Right lobe of liver (tissue), 6 donors: ENCODE measurements at regions not wholly inside any gene's neighbourhood (a gene's known extent, or its start where the extent isn't known, plus 50 kb on each side); places are given as distances from the start of the nearest gene placed in this dataset.

Experiments
- ATAC-seq, 4 donors: fragments of 200-7000 bp; cut with Tn5 transposase; one replicate each; pipeline ENCODE4 v1.9.1; 2020; ENCODE audit warnings: mild to moderate bottlenecking in 4 of 4, moderate library complexity in 4 of 4
- DNase-seq, 3 donors: peaks; one replicate each; pipeline ENCODE4 v3.0.0-alpha.2; 2020
- H3K27ac ChIP-seq, 3 donors: fragments of 200-600 bp; one replicate each; pipeline ENCODE4 v1.8.0; 2022
- H3K27me3 ChIP-seq, 2 donors: fragments of 200-600 bp; one replicate each; pipeline ENCODE4 v1.8.0; 2022
- H3K36me3 ChIP-seq, 4 donors: fragments of 200-600 bp; sonication (generic) in 1 of 4; one replicate each; pipeline versions ENCODE4 v1.5.1 to v1.8.0; 2017 to 2022; ENCODE audit warnings: control low read depth in 1 of 4
- H3K4me1 ChIP-seq, 4 donors: fragments of 200-600 bp; sonication (generic) in 1 of 4; one replicate each; pipeline versions ENCODE4 v1.5.1 to v1.8.0; 2017 to 2022; ENCODE audit warnings: control low read depth in 1 of 4
- H3K4me3 ChIP-seq, 3 donors: fragments of 200-600 bp; one replicate each; pipeline ENCODE4 v1.8.0; 2022
- H3K9me3 ChIP-seq, 4 donors: fragments of 200-600 bp; sonication (generic) in 1 of 4; one replicate each; pipeline versions ENCODE4 v1.5.1 to v1.8.0; 2017 to 2022; ENCODE audit warnings: control low read depth in 1 of 4
- CTCF ChIP-seq, 4 donors: fragments of 200-600 bp in 3 of 4; fragments of 450-650 bp in 1 of 4; IDR thresholded peaks; one replicate each; pipeline versions ENCODE4 v1.5.1 to v1.8.0; 2016 to 2022; ENCODE audit warnings: antibody characterized with exemption in 4 of 4, mild to moderate bottlenecking in 2 of 4
- POLR2A ChIP-seq: fragments of 450-650 bp; IDR thresholded peaks from one replicate; pipeline ENCODE4 v1.6.1; 2017; ENCODE audit warnings: antibody characterized with exemption, mild to moderate bottlenecking
- WGBS: methylation state at CpG from one replicate; pipeline ENCODE4 v1.1.6; 2018; ENCODE audit warnings: low coverage, low lambda C conversion rate; ENCODE audit not compliant: insufficient coverage; ENCODE audit errors: missing lambda C conversion rate; 5-methylcytosine and 5-hydroxymethylcytosine counted together
- intact Hi-C, 2 donors: fragments of 100-400 bp; cut with DNase I; formaldehyde crosslinking; loops; one replicate each; pipeline versions ENCODE4 v1.11.2 to v1.14.1; 2022
- donor health status: DM: no; HTN: yes; CAD: no.
- donor health status: DM: no; HTN: no; CAD: no.
- donor health status: DM: no; HTN: no; CAD: no.
- donor health status: DM: no; HTN: yes; CAD: no.
- donor health status: DM: no; HTN: yes; CAD: no.

- DNase-seq (no peak), ATAC-seq (no peak)
- no peak for TF ChIP-seq CTCF (IDR thresholded peaks at IDR 0.05)
- no peak for TF ChIP-seq POLR2A
- intact Hi-C loops, result no loop called here
- Histone ChIP-seq H3K27ac (no peak overlapping the region), H3K9me3 (no peaks in the 10 kb centered on the region), H3K27me3 (no peaks in the 10 kb centered on the region), H3K36me3 (no peaks in the 10 kb centered on the region), H3K4me1 (no peaks in the 10 kb centered on the region), H3K4me3 (no peak overlapping the region)
- WGBS, result 74% methylated on average over 8 of the region's 8 CpGs
Observed at GRCh38 chr3:106167728-106168127, 298.9 kb upstream of the CBLB start.

DNA sequence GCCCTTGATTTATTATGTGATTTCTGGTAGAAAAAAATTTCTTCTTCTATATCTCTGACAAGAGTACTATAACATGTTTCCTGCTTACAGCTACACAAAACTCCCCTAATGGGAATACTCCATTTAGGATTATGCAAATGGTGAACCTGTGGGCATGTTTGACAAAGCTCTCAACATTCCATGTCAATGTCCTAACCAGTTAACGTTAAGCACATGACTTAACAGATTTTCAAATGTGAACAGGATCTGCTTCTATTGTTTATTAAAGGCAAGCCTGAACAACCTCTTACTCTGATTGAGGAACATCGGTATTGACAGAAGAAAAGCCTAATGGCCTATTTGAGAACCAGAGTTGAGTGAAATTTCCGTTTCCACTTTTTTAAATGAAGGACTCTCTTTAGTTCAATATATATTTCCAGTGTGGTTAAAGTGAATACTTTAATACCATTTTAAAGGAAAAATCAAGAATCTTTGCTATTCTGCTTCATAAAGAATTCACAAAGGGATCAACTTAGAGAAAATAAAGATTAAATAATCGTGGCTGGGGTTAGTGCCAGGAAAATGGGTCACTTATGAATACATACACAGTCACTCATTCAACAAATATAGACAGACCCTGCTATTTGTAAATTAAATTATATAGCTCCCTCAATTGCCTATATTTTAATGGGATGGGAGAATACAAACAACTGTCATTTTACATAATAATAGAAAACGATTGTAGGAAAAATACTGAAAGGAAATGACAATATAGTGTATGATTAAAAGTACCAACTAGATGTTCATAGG is 300.3 kb upstream of the CBLB start:
- Histone ChIP-seq H3K27ac (no peak overlapping the region), H3K4me3 (no peak overlapping the region), H3K9me3 (no peaks in the 10 kb centered on the region), H3K4me1 (no peaks in the 10 kb centered on the region), H3K36me3 (no peaks in the 10 kb centered on the region), H3K27me3 (no peaks in the 10 kb centered on the region)
- intact Hi-C loops, result no loop called here
- no peak for DNase-seq
- TF ChIP-seq POLR2A, result no peak
- no peak for TF ChIP-seq CTCF (IDR thresholded peaks at IDR 0.05)
- ATAC-seq, result no peak
- WGBS, result 55% methylated on average over 5 of the region's 5 CpGs

DNA sequence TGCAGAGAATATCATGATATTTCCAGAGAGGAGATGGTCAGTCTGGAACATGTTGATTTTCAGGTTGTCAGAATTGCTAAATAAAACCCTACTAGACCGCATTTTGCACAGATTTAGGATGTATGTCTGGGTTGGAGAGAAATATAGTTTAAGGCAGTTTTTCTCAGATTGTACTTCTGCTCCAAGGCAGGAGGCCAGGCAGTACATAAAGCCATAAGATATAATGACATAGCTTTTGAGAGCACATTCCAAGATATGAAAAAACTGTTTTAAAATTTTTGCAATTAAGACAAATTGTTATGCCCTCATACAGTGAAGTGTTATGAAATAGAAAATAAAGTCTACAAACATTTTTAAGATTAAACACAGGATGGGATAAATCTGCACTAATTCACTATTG is 301.8 kb upstream of the CBLB start:
- DNase-seq, result no peak
- Histone ChIP-seq H3K4me3 (no peak overlapping the region), H3K27ac (no peak overlapping the region), H3K36me3 (no peaks in the 10 kb centered on the region), H3K4me1 (no peaks in the 10 kb centered on the region), H3K27me3 (no peaks in the 10 kb centered on the region), H3K9me3 (no peaks in the 10 kb centered on the region)
- intact Hi-C loops, result no loop called here
- 70% methylated on average over 1 of the region's 1 CpG for whole genome bisulfite sequencing
- TF ChIP-seq POLR2A (no peak), CTCF (IDR thresholded peaks at IDR 0.05) (no peak)
- no peak for ATAC-seq

DNA sequence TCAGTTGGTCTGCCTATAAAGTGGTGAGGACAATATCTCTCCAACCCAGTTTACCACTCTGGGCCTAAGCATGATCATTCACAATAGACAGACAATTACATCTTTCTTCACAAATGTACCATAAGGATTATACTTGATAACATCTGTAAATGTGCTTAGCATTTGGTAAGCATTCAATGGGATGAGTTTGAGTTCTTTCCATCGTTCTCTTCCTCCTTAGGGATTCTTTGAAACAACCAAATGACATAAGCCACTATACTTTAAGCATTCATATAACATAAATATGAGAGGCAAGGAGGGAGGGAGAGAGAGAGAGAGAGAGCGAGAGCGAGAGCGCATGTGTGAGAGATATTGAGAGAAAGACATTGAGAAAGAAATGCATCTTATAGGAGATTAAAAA is 303.3 kb upstream of the CBLB start:
- intact Hi-C loops, result no loop called here
- ATAC-seq, result no peak
- H3K4me1 ChIP-seq, result no peaks in the 10 kb centered on the region
- no peaks in the 10 kb centered on the region for H3K27me3 ChIP-seq
- H3K9me3 ChIP-seq, result no peaks in the 10 kb centered on the region
- no peaks in the 10 kb centered on the region for H3K36me3 ChIP-seq
- no peak overlapping the region for H3K27ac ChIP-seq
- 79% methylated on average over 4 of the region's 4 CpGs for WGBS
- TF ChIP-seq POLR2A (no peak), CTCF (IDR thresholded peaks at IDR 0.05) (no peak)
- no peak overlapping the region for H3K4me3 ChIP-seq
- no peak for DNase-seq
